DLD1 (cell line): ENCODE measurements at regions not wholly inside any gene's neighbourhood (a gene's known extent, or its start where the extent isn't known, plus 50 kb on each side); places are given as distances from the start of the nearest gene placed in this dataset.

ENCODE experiments used
- in situ Hi-C: cut with HindIII; loops from 2 replicates; pipeline ENCODE4 v1.10.0; 2017; ENCODE audit warnings: low sequenced_read_pairs

- in situ Hi-C loops: no loop called here
These were observed 52.0 kb downstream of the RPP21 start for GRCh38 chr6:30396833-30397479.

GRCh38 chr6:30397697-30398096, 52.7 kb downstream of the RPP21 start:
- in situ Hi-C loops: no loop called here

GRCh38 chr6:30399390-30400058, 54.6 kb downstream of the RPP21 start:
- in situ Hi-C loops: loop anchor here (25.0 kb wide), 1 partner anchor 162 kb away; no protein-coding TSS in a partner anchor

GRCh38 chr6:30405934-30406333, 61.0 kb downstream of the RPP21 start:
- in situ Hi-C loops: loop anchor here (25.0 kb wide), 1 partner anchor 169 kb away; no protein-coding TSS in a partner anchor

DNA sequence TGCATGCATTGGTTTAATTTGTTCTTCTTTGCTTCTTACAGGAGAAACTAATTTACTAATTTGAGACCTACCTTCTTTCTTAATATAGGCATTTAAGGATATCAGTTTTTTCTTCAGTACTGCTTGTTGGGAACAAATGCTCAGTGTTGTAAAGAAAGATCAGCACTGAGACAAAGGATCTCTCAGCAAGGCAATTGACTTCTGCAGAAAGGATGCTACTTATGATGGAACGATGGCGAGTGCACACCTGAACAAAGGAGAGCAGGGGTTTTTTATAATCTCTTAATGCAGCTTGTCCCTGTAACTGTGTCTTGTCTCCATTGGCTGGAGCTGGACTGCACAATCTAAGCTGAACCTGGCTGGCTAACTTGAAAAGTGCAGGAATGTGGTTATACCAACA, 64.2 kb downstream of the RPP21 start:
- in situ Hi-C loops: loop anchor here (25.0 kb wide), 1 partner anchor 172 kb away; no protein-coding TSS in a partner anchor

DNA sequence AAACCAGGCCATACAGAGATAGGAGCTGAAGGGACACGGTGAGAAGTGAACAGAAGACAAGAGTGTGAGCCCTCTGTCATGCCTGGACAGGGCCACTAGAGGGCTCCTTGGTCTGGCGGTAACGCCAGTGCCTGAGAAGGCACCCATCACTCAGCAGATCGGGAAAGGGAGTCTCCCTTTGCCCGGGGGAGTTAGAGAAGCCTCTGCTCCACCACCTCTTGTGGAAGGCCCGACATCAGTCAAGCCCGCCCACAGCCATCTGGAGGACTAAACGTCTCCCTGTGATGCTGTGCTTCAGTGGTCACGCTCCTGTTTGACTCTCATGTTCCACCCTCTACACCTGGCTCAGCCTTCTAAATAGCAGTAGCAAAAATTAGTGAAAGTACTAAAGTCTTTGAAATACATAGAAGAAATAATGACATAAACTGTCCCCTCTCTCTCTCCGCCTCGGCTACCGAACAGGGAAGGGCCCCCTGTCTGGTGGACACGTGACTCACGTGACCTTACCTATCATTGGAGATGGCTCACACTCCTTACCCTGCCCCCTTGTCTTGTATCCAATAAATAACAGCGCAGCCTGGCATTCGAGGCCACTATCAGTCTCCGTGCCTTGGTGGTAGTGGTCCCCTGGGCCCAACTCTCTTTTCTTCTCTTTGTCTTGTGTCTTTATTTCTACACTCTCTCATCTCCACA, 66.7 kb downstream of the RPP21 start:
- in situ Hi-C loops: loop anchor here (25.0 kb wide), 1 partner anchor 174 kb away; no protein-coding TSS in a partner anchor

GRCh38 chr6:30418448-30418847, 70.9 kb upstream of the HLA-E start:
- in situ Hi-C loops: loop anchor here (25.0 kb wide), 1 partner anchor 181 kb away; no protein-coding TSS in a partner anchor

DNA sequence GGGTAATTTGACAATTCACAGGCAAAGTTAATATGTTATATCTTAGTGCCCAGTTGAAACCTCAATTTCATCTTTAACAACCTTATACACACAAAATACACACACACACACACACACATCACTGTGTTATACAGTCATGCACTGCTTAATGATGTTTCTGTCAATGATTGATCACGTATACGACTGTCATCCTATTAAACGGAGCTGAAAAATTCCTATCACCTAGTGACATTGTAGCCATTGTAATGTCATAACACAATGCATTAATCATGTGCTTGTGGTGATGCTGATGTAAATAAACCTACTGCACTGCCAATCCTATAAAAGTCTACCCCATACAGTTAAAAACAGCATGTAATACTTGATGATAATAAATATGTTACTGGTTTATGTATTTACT, 64.8 kb upstream of the HLA-E start:
- in situ Hi-C loops: loop anchor here (25.0 kb wide), 1 partner anchor 187 kb away; no protein-coding TSS in a partner anchor
